ENCODE measurements at regions not wholly inside any gene's neighbourhood (a gene's known extent, or its start where the extent isn't known, plus 50 kb on each side); places are given as distances from the start of the nearest gene placed in this dataset.
"Not testable (repeated sequence)": the region's sequence is repeated elsewhere in the genome, so short reads cannot be mapped to it uniquely, and the experiment has no call there.

DNA sequence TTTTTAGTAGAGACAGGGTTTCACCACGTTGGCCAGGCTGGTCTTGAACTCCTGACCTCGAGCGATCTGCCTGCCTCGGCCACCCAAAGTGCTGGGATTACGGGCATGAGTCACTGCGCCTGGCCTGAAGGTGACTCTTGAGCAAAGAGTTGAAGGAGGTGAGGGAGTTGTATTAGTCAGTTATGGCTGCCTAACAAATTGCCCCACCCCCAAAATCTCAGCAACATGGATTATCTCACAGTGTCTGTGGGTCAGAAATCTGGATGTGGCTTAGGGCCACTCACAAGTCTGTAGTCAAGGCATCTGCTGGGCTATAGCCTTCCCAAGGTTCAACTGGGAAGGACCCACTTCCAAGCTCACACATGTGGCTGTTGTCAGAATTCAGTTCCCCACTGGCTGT, 52.8 kb upstream of the ADGRE5 start:
- DNase-seq: no peak

DNA sequence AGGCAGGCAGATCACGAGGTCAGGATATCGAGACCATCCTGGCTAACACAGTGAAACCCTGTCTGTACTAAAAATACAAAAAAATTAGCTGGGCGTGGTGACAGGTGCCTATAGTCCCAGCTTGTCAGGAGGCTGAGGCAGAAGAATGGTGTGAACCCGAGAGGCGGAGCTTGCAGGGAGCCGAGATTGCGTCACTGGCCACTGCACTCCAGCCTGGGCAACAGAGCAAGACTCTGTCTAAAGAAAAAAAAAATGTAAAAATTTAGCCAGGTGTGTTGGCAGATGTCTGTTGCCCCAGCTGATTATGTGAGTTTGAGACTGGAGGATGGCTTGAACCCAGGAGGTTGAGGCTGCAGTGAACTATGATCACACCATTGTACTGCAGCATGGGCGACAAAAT, 54.2 kb upstream of the ADGRE5 start:
- DNase-seq: not testable (repeated sequence)

DNA sequence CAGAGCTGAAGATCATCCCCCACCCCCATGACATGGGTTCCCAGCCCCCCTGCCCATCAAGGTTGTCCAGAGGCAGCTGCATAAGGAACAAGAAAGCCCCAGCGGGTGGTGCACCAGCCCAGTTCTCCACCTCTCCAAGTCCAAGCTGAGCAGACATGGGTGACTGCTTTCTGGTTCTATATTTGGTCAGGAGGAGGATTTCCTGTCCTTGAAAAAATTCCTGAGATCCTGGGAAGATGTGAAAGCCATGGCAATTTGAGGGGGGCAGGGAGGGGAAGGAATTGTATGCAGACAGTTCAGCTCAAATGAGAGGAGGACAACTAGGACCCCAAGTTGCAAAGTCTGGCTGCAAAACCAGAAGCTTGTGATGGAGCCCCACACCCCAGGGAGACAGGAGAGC, 55.4 kb upstream of the ADGRE5 start:
- no peak for DNase-seq

- no peak for DNase-seq
Observed at GRCh38 chr19:14325134-14325533, 56.1 kb upstream of the ADGRE5 start.

DNA sequence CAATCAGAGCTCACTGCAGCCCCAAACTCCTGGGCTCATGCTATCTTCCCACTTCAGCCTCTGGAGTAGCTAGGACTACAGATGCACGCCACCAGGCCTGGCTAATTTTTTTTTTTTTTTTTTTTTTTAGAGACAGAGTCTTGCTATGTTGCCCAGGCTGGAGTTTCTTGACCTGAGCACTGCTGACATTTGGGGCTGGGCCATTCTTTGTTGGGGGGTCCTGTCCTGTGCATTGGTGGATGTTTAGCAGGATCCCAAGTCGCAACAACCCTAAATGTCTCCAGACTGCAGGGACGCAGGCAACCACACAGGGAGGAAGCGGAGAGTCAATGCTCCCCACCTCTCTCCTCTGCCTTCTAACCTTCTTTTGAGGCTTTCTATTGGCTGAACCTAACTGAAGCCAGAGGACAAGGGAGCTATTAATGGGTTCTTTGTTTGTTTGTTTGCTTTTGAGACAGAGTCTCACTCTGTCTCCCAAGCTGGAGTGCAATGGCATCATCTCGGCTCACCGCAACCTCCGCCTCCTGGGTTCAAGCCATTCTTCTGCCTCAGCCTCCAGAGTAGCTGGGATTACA, 58.3 kb upstream of the ADGRE5 start:
- no peak for DNase-seq

DNA sequence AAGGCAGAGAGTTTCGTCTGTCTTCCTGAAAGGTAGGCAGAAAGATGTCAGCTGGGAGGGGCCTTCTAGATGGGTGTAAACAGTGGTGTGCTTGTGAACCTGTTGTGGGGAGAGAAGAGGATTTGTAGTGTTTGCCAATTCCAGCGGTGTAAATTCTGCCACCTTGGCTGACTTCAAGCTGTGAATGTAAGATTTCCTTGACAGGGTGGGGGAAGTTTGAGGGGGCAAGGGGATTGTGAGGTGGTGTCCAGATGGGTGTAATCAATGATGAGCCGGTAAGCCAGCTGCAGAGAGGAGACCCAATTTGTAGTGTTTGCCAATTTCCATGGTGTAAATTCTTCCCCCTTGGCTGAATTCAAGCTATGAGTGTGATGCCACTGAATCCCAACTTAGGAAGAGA, 61.0 kb upstream of the ADGRE5 start:
- DNase-seq: no peak

DNA sequence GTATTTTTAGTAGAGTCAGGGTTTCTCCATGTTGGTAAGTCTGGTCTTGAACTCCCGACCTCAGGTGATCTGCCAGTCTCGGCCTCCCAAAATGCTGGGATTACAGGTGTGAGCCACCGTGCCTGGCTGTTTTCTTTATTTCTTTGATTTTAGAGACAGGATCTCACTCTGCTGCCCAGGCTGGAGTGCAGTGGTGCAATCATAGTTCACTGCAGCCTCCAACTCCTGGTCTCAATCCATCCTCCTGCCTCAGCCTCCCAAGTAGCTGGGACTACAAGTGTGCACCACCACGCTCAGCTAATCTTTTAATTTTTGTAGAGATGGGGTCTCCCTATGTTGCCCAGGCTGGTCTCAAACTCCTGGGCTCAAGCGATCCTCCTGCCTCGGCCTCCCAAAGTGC, 61.5 kb upstream of the ADGRE5 start:
- DNase-seq: not testable (repeated sequence)

GRCh38 chr19:14318873-14319272, 62.4 kb upstream of the ADGRE5 start:
- no peak for DNase-seq

GRCh38 chr19:14317157-14317556, 64.1 kb upstream of the ADGRE5 start:
- DNase-seq: no peak

- no peak for DNase-seq
Observed at GRCh38 chr19:14315433-14315832, 65.8 kb upstream of the ADGRE5 start.

GRCh38 chr19:14310055-14310454, 71.2 kb upstream of the ADGRE5 start:
- no peak for DNase-seq

DNA sequence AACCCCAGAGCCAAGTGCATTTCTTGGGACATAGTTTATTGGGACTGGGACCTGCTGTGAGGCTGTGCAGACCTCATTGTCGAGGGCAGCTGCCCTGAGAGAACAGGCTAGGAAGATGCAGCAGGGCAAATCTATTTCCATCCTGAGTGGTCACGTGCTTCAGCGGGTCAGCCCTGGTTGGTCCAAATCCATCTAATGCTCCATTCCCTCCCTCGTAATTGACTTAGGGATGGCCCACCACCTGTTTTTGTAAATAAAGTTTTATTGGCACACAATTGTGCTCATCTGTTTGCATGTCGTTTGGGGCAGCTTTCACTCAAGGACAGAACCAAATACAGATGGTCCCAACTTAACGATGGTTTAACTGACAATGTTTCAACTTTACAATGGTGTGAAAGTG, 75.5 kb upstream of the ADGRE5 start:
- no peak for DNase-seq

- no peak for DNase-seq
Observed at GRCh38 chr19:14301150-14301549, 80.1 kb upstream of the ADGRE5 start.

DNA sequence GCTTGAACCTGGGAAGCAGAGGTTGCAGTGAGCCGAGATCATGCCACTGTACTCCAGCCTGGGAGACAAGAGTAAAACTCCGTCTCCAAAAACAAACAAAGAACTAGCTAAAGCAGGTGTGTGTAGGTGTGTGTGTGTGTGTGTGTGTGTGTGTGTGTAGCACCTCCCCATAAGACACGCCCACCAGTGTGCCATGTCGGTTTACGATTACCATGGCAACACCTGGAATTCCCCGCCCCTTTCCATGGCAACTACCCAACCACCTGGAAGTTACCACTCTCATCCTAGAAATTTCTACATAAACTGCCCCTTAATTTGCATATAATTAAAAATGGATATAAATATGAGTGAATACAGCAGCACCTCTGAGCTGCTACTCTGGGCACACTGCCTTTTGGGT, 80.9 kb upstream of the ADGRE5 start:
- no peak for DNase-seq

- not testable (repeated sequence) for DNase-seq
Observed at GRCh38 chr19:14299224-14299827, 81.9 kb upstream of the ADGRE5 start.

GRCh38 chr19:14297883-14298576, 83.2 kb upstream of the ADGRE5 start:
- not testable (repeated sequence) for DNase-seq

- DNase-seq: not testable (repeated sequence)
Observed at GRCh38 chr19:14294974-14295373, 86.3 kb upstream of the ADGRE5 start.

DNA sequence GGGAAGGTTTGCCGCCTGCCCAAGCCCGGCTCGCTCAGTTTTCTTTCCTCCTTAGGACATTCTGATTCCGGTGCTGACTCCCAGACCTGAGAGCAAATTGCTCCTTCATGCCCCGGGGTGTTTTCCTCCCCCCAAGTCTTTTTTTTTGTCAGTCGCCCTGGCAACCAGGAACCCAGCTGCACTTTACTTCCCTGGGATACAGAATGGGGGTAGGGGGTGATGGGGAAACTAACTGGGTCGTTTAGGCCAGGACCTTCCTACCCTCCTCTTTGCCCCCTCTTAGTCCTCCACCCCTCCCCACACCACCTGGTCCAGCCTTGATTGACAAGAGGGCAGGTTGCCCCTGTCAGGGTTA, 87.5 kb upstream of the ADGRE5 start:
- not testable (repeated sequence) for DNase-seq

DNA sequence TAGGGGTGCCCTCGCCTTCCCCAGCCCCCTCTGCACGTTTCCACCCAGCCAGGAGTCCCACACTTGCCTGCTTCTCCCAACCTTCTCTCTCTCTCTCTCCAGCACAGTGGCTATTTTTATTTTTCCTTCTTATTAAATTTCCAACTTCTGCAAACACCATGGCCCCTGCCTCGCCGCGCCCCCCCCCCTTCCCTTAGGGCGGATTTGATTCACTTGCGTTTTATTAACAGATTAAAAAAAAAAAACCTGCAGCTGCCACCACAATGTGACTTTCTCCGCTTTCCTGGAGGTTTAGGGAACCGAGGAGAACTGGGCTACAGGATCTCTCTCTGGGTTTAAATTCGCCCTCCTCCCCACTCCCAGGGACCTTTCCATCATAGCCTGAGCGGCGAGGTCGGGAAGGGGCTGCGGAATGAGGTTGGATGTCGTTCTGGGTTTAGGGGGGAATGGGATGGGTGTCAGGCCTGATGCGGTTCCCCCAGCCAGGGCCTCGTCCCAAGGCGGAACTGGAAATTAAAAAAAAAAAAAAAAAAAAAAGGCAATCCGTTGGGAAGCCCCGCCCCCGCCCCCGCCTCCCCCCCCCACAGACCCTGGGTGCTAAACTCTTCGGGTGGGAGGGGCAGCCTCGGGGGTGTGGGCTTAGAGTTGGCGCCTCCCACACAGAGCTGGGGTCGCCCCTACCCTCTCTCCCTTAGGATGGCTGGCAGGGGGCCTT, 87.3 kb upstream of the ADGRL1 start:
- peak; percentile 55 for DNase-seq

DNA sequence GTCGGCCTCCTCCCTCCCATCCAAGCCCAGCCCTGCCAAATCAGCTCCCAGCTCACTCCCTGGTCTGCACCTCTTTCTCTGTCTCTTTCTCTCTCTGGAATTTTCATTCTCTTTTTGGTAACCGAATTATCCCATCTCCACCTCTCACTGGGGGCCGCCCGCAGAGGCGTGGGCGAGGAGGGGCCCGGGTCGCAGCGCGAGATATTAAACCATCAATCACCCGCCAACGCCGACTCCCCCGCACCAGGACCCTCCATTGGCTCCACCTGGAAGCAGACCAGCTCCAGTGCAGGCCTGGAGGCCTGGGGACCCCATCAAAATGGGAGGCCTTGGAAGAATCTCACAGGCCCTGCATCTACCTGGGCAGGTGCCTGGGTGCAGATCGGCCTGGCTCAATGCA, 83.8 kb upstream of the ADGRL1 start:
- DNase-seq: not testable (repeated sequence)

- DNase-seq: not testable (repeated sequence)
Observed at GRCh38 chr19:14287837-14288236, 81.9 kb upstream of the ADGRL1 start.

- DNase-seq: not testable (repeated sequence)
Observed at GRCh38 chr19:14286594-14286993, 80.6 kb upstream of the ADGRL1 start.

DNA sequence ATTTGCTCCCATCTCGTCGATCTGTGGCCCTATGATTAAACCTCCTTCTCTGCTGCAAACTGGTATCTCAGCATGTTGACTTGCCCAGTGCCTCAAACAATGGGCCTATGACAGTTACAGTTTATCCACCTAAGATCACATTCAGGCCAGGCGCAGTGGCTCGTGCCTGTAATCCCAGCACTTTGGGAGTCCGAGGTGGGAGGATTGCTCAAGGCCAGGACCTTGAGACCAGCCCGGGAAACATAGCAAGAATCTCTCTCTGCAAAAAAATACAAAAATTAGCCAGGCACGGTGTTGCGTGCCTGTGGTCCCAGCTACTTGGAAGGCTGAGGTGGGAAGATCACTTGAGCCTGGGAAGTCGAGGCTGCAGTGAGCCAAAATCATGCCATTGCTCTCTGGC, 79.8 kb upstream of the ADGRL1 start:
- not testable (repeated sequence) for DNase-seq
